ENCODE measurements at regions not wholly inside any gene's neighbourhood (a gene's known extent, or its start where the extent isn't known, plus 50 kb on each side); places are given as distances from the start of the nearest gene placed in this dataset.

DNA sequence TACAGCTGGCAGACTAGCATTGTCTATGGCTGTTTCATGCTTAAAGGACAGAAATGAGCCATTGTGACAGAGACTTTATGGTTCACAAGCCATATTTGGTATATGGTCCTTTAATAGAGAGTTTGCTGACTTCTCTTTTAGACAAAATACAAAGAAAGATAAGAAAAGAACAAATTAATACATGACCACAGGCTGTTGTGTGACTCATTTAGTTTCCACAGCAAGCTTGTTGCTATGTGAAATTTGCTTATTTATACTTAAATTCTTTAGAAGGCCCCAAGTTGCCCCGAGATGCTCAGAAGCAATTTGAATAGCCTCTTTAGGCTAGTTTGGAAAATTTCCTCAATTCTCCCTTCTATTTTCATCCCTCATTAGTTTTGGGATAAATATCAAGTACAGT lies 315.3 kb upstream of the RPS23 start:
- TF ChIP-seq, protein P1, sequence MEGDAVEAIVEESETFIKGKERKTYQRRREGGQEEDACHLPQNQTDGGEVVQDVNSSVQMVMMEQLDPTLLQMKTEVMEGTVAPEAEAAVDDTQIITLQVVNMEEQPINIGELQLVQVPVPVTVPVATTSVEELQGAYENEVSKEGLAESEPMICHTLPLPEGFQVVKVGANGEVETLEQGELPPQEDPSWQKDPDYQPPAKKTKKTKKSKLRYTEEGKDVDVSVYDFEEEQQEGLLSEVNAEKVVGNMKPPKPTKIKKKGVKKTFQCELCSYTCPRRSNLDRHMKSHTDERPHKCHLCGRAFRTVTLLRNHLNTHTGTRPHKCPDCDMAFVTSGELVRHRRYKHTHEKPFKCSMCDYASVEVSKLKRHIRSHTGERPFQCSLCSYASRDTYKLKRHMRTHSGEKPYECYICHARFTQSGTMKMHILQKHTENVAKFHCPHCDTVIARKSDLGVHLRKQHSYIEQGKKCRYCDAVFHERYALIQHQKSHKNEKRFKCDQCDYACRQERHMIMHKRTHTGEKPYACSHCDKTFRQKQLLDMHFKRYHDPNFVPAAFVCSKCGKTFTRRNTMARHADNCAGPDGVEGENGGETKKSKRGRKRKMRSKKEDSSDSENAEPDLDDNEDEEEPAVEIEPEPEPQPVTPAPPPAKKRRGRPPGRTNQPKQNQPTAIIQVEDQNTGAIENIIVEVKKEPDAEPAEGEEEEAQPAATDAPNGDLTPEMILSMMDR (conservative IDR thresholded peaks at IDR 0.05; ENCODE audit: low read length) = no peak
- TF ChIP-seq EZH2phosphoT487 (IDR thresholded peaks at IDR 0.05; ENCODE audit: borderline replicate concordance) = no peak
- H4K20me1 ChIP-seq (ENCODE audit: insufficient read depth, low read length, poor library complexity, severe bottlenecking) = no peaks in the 10 kb centered on the region
- H3K4me2 ChIP-seq (ENCODE audit: low read depth, low read length, poor library complexity, severe bottlenecking) = no peak overlapping the region
- H3K9me3 ChIP-seq (ENCODE audit: insufficient read depth, low read depth, low read length) = 0 out of 2 replicates have a peak, but pooled peaks cover 4% of the 10 kb centered on the region
- no peaks in the 10 kb centered on the region for H3K9me2 ChIP-seq (replicated peaks; ENCODE audit: low read depth, low read length)
- H2AFZ ChIP-seq (ENCODE audit: low read length) = no peak overlapping the region
- H3K79me2 ChIP-seq (ENCODE audit: insufficient read depth, low read length) = no peaks in the 10 kb centered on the region
- H3K9ac ChIP-seq (ENCODE audit: low read depth, low read length, poor library complexity, severe bottlenecking) = no peak overlapping the region
- H3K4me3 ChIP-seq (ENCODE audit: low read length, poor library complexity, severe bottlenecking) = no peak overlapping the region
- no peaks in the 10 kb centered on the region for H3K36me3 ChIP-seq (ENCODE audit: insufficient read depth, low read length)
- no peaks in the 10 kb centered on the region for H3F3A ChIP-seq (ENCODE audit: low read depth)
- no peaks in the 10 kb centered on the region for H3K4me1 ChIP-seq (ENCODE audit: insufficient read depth, low read length, poor library complexity, severe bottlenecking)
- no peaks in the 10 kb centered on the region for H3K27me3 ChIP-seq (ENCODE audit: insufficient read depth, low read length, poor library complexity, severe bottlenecking)

DNA sequence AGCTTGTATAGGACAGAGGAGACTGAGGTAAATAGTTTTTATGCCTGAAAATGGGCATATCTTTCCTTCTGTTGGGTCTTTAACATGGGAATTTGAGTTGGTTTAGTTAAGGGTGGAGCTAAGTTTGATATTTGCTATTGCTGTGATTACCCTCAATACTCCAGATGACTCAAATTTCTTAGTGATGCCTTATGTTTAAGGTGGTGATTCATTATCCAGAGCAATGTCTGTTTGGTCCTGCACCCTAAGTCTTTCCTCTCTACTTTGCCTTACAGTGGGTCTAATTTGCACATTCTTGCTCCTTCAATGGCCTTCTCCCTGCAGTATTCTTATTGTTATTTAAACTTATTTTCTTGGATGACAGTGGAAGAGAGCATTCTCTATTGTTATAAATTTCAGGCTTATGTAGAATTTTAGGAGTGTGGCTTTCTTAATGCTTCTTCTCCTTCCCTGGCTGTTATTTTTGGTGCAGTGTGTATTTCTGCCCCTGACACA lies 312.9 kb upstream of the RPS23 start:
- no peaks in the 10 kb centered on the region for H3K9me2 ChIP-seq (replicated peaks; ENCODE audit: low read depth, low read length)
- no peak overlapping the region for H2AFZ ChIP-seq (ENCODE audit: low read length)
- no peak overlapping the region for H3K9ac ChIP-seq (ENCODE audit: low read depth, low read length, poor library complexity, severe bottlenecking)
- H3K36me3 ChIP-seq (ENCODE audit: insufficient read depth, low read length) = no peaks in the 10 kb centered on the region
- no peaks in the 10 kb centered on the region for H3K27me3 ChIP-seq (ENCODE audit: insufficient read depth, low read length, poor library complexity, severe bottlenecking)
- H3K79me2 ChIP-seq (ENCODE audit: insufficient read depth, low read length) = no peaks in the 10 kb centered on the region
- TF ChIP-seq EZH2phosphoT487 (IDR thresholded peaks at IDR 0.05; ENCODE audit: borderline replicate concordance) = no peak
- TF ChIP-seq, protein P1 (conservative IDR thresholded peaks at IDR 0.05; ENCODE audit: low read length) = no peak
- H3K9me3 ChIP-seq (ENCODE audit: insufficient read depth, low read depth, low read length) = 0 out of 2 replicates have a peak, but pooled peaks cover 4% of the 10 kb centered on the region
- no peak overlapping the region for H3K4me3 ChIP-seq (ENCODE audit: low read length, poor library complexity, severe bottlenecking)
- H3F3A ChIP-seq (ENCODE audit: low read depth) = no peaks in the 10 kb centered on the region
- H3K4me2 ChIP-seq (ENCODE audit: low read depth, low read length, poor library complexity, severe bottlenecking) = no peak overlapping the region
- no peaks in the 10 kb centered on the region for H3K4me1 ChIP-seq (ENCODE audit: insufficient read depth, low read length, poor library complexity, severe bottlenecking)
- H4K20me1 ChIP-seq (ENCODE audit: insufficient read depth, low read length, poor library complexity, severe bottlenecking) = no peaks in the 10 kb centered on the region

DNA sequence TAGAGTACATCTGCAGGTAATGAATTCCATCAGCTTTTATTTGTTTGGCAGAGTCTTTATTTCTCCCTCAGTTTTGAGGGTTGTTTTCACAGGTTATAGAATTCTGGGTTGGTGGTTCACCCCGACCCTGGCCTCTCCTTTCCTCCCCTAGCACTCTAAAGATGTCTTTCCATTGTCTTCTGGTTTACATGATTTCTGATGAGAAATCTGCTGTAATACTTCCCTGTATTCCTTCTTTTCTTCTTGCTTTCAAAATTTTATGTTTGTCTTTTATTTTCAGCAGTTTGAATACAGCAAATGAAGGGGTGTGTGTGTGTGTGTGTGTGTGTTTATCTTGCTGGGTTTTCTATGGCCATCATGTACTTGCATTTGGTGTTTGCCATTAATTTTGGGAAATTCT lies 312.0 kb upstream of the RPS23 start:
- H3K9ac ChIP-seq (ENCODE audit: low read depth, low read length, poor library complexity, severe bottlenecking) = no peak overlapping the region
- 0 out of 2 replicates have a peak, but pooled peaks cover 4% of the 10 kb centered on the region for H3K9me3 ChIP-seq (ENCODE audit: insufficient read depth, low read depth, low read length)
- H3K36me3 ChIP-seq (ENCODE audit: insufficient read depth, low read length) = no peaks in the 10 kb centered on the region
- H3K4me2 ChIP-seq (ENCODE audit: low read depth, low read length, poor library complexity, severe bottlenecking) = no peak overlapping the region
- no peaks in the 10 kb centered on the region for H3K27me3 ChIP-seq (ENCODE audit: insufficient read depth, low read length, poor library complexity, severe bottlenecking)
- H3K4me1 ChIP-seq (ENCODE audit: insufficient read depth, low read length, poor library complexity, severe bottlenecking) = no peaks in the 10 kb centered on the region
- H2AFZ ChIP-seq (ENCODE audit: low read length) = no peak overlapping the region
- no peak overlapping the region for H3K4me3 ChIP-seq (ENCODE audit: low read length, poor library complexity, severe bottlenecking)
- no peaks in the 10 kb centered on the region for H3F3A ChIP-seq (ENCODE audit: low read depth)
- H3K9me2 ChIP-seq (replicated peaks; ENCODE audit: low read depth, low read length) = no peaks in the 10 kb centered on the region
- H3K79me2 ChIP-seq (ENCODE audit: insufficient read depth, low read length) = no peaks in the 10 kb centered on the region
- TF ChIP-seq EZH2phosphoT487 (IDR thresholded peaks at IDR 0.05; ENCODE audit: borderline replicate concordance) = no peak
- TF ChIP-seq, protein P1 (conservative IDR thresholded peaks at IDR 0.05; ENCODE audit: low read length) = no peak
- no peaks in the 10 kb centered on the region for H4K20me1 ChIP-seq (ENCODE audit: insufficient read depth, low read length, poor library complexity, severe bottlenecking)

All from Loucy (cell line).